Keratinocyte (primary cell): ENCODE measurements at regions not wholly inside any gene's neighbourhood (a gene's known extent, or its start where the extent isn't known, plus 50 kb on each side); places are given as distances from the start of the nearest gene placed in this dataset.

ENCODE experiments used
- EZH2 ChIP-seq: IDR thresholded peaks from one replicate; pipeline ENCODE4 v1.6.1; 2012; ENCODE audit warnings: inconsistent platforms, mild to moderate bottlenecking, low read length, moderate library complexity
- TF ChIP-seq, protein P1 (sequence below), 3 experiments: IDR thresholded peaks in 1 of 3; conservative IDR thresholded peaks in 1 of 3; optimal IDR thresholded peaks in 1 of 3; 2 replicates in 2 of 3; 3 replicates in 1 of 3; pipeline versions ENCODE3 to v1.5.1; 2011; ENCODE audit warnings: low read length in 3 of 3, mild to moderate bottlenecking in 3 of 3, moderate library complexity in 2 of 3, control low read depth in 1 of 3, inconsistent platforms in 1 of 3; ENCODE audit not compliant: insufficient read depth in 2 of 3; ENCODE audit errors: extremely low read depth in 1 of 3

- TF ChIP-seq, protein P1, sequence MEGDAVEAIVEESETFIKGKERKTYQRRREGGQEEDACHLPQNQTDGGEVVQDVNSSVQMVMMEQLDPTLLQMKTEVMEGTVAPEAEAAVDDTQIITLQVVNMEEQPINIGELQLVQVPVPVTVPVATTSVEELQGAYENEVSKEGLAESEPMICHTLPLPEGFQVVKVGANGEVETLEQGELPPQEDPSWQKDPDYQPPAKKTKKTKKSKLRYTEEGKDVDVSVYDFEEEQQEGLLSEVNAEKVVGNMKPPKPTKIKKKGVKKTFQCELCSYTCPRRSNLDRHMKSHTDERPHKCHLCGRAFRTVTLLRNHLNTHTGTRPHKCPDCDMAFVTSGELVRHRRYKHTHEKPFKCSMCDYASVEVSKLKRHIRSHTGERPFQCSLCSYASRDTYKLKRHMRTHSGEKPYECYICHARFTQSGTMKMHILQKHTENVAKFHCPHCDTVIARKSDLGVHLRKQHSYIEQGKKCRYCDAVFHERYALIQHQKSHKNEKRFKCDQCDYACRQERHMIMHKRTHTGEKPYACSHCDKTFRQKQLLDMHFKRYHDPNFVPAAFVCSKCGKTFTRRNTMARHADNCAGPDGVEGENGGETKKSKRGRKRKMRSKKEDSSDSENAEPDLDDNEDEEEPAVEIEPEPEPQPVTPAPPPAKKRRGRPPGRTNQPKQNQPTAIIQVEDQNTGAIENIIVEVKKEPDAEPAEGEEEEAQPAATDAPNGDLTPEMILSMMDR (optimal IDR thresholded peaks at IDR 0.05 in 1 of 3, IDR thresholded peaks at IDR 0.05 in 1 of 3, conservative IDR thresholded peaks at IDR 0.05 in 1 of 3; ENCODE audit: extremely low read depth in 1 of 3, insufficient read depth in 2 of 3, low read length in 3 of 3), result no peak
- no peak for TF ChIP-seq EZH2
These were observed 439.5 kb upstream of the ZEB2 start for GRCh38 chr2:144959416-144959815.
